Adrenal gland (tissue), 5 donors: ENCODE measurements at regions not wholly inside any gene's neighbourhood (a gene's known extent, or its start where the extent isn't known, plus 50 kb on each side); places are given as distances from the start of the nearest gene placed in this dataset.

ENCODE experiments used
- CTCF ChIP-seq, 6 experiments: fragments of 450-650 bp in 4 of 6; fragments of 200-600 bp in 2 of 6; sonication (generic) in 1 of 6; IDR thresholded peaks; 1 replicate in 5 of 6; 2 replicates in 1 of 6; pipeline versions ENCODE4 v1.5.1 to v1.8.0; 2016 to 2021; ENCODE audit warnings: antibody characterized with exemption in 6 of 6, mild to moderate bottlenecking in 2 of 6, moderate library complexity in 1 of 6
- POLR2A ChIP-seq, 2 donors: fragments of 450-650 bp; IDR thresholded peaks; one replicate each; pipeline ENCODE4 v1.6.1; 2017; ENCODE audit warnings: antibody characterized with exemption in 2 of 2, mild to moderate bottlenecking in 2 of 2, moderate library complexity in 1 of 2
- donor health status: DM: no; HTN: no; CAD: no.

- TF ChIP-seq CTCF (IDR thresholded peaks at IDR 0.05): no peak
- TF ChIP-seq POLR2A (IDR thresholded peaks at IDR 0.05): no peak
Measured at GRCh38 chr3:64743156-64743886, 55.5 kb upstream of the ADAMTS9 start.
